ENCODE measurements at regions not wholly inside any gene's neighbourhood (a gene's known extent, or its start where the extent isn't known, plus 50 kb on each side); places are given as distances from the start of the nearest gene placed in this dataset.

GRCh38 chr2:236934166-236934565 is 151.5 kb upstream of the COPS8 start:
- TF ChIP-seq ZNF274 (IDR thresholded peaks at IDR 0.05; ENCODE audit: low read depth, low read length): no peak
- no peak for TF ChIP-seq SUZ12 (IDR thresholded peaks at IDR 0.05; ENCODE audit: extremely low read depth, insufficient read depth, insufficient read length)
- TF ChIP-seq YY1 (IDR thresholded peaks at IDR 0.05; ENCODE audit: insufficient read depth, insufficient read length): no peak

Measured in NT2/D1 (cell line).